GF-D8 (cell line): ENCODE measurements at regions not wholly inside any gene's neighbourhood (a gene's known extent, or its start where the extent isn't known, plus 50 kb on each side); places are given as distances from the start of the nearest gene placed in this dataset.

ENCODE experiments used
- DNase-seq: peaks from one replicate; lab custom pipeline; 2025; lab: John Stamatoyannopoulos, UW

DNA sequence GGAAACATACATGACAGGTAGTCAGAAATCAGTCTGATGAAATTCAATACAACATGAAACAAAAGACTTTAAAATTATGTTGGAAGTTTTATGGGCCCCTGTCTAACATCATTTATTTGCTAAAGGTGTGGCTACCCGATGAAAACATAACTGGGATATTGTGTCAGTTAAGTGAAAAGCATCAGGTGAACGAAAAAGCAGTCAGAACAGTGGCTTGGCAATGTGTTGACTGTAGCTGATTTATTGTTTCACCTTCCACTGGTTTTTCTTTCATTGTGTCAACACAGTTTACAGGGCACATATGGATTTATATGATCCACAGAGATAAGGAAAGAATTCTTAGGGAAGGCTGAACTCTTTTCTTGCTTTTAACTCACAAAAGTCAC, 429.6 kb upstream of the ZNF608 start:
- no peak for DNase-seq

DNA sequence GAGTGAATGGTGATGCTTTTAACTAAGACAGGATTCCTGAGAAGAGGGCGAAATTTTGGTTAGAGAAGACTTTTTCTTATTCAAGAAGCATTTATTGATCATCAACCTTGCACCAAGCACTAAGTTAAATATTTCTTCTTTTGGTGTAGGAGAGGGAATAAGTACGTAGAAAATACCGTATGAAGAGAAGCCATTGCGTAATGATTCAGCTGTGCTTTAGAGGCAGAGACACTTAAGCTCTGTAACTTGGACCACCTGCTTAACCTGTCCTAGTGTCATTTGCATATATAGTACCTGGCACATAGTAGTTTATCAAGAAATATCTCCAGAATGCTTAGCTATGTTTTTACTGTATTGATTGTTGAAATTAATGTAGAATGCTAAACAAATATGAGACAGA, 430.9 kb upstream of the ZNF608 start:
- DNase-seq: no peak

DNA sequence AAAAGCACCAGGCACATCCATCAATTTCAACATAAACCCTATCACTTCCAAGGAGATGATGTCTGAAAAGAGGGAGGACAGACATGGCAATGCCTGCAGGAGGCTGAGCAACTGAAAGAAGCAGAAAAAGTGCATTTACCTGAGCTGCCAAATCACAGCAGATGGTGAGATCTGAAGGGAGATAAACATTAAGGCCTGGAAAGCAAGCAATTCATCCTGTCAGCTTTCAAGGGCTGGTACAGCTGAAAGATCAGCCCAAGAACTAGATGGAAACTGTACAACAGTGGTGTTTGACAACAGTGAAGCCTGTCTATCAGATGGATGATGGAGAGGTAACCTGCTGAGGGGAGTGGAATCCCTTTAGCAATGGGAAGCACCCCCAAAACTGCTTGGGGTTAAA, 433.2 kb upstream of the ZNF608 start:
- no peak for DNase-seq

DNA sequence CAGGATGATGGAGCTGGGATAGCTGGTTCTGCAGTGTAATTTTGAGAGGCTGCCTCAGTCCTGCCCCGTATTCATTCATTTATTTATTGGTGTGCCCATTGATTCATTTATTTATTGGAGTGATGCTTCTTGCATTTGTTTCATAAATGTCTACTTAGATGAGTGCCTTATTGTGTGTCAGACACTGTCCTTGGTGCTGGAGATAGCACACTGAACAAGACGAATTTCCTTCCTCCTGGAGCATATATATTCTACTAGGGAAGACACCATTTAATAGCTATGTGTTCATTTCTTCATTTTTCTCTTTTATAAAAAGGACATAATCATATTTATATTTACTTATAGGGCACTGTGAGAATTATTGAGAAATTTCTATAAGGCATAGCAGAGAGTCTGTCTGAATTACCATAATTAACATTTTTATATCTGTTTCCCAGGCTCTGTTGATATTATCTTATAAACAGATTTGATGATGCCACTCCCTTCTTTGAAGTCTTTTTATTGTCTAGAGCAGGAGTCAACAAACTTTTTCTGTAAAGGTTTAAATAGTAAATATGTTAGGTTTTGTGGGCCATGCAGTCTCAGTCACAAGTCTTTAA, 433.9 kb upstream of the ZNF608 start:
- DNase-seq: no peak

DNA sequence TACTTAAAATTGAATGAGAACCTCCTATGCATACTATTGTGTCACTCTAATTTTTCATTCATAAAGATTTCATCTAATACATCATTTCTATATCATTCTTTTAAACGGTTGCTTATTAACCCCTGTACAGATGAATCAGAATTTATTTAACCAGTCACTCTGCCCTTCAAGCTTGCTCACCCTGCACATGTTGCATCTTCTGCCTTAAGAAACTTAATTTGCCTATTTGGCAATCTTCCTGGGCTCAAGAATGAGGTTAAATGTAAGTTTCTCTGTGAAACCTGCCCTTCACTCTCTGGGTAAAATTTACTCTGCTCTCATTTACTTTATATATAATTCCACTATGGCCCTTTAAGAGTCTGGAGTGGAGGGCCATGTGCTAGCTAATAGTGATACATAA, 434.7 kb upstream of the ZNF608 start:
- DNase-seq: no peak

DNA sequence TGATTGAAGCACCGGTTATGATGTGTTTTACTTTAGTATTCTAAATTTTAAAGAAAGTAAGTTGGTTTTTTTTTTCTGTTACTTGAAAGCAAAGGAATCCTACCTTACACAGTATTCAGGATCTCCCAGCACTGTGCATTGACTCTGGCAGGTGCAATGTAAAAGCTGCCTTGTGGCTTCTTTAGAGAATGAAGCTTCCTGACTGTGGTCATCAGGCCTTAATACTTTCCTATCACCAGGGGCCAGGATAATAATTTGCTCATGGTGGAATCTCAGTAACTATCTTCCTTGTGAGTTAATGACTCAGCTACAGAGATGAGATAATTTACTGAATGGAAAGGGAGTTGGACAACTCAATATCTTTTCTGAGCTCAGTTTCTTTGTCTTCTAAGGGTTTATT, 435.5 kb upstream of the ZNF608 start:
- DNase-seq: no peak

DNA sequence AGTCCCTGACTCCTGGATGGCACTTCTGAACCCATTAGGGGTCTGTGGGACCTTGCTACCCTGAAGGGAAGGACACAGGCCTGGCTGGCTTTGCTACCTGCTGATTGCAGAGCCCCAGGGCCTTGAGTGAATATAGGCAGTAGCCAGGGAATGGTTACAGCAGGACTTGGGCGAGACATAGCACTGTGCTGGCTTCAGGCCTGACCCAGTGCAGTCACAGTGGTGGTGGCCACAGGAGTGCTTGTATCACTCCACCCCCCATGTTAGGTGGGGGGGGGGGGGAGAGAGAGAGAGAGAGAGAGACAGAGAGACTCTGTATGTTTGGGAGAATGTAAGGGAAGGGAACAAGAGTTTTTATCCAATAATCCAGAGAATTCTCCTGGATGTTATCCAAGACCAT, 439.3 kb upstream of the ZNF608 start:
- no peak for DNase-seq

DNA sequence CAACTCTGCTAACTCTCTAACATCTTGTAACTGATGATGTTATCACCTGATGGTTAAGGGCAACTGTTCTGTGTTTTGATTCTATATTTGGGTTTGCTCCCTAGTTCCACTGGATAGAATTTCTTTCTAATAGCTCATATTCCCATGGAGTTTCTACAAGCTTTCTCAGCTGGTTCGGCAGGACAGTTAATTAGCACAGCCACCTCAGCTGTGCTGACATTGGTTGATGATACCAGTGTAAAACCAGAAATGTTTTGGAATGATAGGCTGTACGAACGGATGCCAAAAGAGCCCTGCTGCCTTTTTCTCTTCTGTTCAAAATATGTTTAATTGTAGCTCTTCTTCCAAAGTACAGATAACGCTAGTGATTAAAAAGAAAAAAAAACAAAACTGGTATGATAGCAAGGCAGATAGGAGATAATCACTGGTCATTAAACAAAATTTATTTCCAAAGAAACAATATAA, 440.5 kb upstream of the ZNF608 start:
- no peak for DNase-seq

DNA sequence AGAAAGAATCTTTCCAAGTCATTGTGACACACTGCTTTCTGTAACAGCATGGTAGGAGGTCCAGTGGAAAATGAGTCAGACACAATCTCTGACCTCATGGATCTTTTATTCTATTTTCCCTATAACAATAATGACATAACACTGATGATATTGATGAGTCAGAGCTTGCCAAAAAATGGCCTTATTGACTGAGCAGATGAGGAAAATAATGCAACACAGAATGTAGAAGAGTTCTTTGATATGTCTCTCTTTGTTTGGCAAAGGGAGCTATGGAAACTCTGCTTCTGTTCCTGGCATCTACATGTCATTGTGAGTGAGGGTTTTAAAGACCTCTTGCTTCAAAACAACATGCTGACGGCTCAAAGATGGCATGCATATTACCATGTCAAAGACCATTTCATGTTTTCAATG, 443.1 kb upstream of the ZNF608 start:
- DNase-seq: no peak

DNA sequence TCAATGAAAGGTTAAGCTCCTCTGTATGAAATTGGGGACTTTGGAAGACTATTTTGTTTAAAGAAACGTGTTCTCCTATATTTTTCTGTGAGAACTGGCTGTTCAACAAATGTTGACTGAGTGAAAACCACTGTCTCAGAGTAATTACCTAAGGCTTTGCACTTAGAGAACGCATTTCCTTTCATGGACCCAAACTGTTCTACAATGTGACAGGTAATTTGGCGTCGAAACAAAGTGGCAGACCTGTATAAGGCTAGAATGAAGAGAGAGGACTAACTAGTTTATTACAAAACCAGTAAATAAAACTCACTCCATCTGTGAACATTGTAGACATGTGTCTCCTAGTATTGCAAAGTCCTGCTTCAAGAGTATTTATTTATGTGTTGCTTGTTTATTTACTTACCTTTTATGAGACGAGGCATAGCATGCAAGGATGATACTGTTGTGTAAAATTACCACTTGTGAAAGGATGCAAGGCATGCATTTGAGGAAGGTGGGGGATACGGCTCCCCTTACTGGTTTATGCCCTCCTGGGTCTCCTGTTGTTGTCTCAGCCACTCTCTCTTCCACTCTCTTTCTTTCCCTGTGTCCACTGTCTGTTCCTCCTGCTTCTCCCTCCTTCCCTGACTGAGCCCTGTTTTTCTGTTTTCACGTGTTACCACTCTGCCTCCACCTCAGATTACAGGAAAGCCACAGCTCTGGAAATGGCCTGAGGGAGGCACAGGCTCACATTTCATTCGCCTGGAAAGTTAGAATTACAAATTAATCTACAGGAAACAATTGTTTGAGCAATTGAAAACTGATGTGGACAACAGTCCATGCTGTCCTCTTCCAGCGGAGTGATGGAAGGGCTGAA, 444.0 kb upstream of the ZNF608 start:
- DNase-seq: no peak

DNA sequence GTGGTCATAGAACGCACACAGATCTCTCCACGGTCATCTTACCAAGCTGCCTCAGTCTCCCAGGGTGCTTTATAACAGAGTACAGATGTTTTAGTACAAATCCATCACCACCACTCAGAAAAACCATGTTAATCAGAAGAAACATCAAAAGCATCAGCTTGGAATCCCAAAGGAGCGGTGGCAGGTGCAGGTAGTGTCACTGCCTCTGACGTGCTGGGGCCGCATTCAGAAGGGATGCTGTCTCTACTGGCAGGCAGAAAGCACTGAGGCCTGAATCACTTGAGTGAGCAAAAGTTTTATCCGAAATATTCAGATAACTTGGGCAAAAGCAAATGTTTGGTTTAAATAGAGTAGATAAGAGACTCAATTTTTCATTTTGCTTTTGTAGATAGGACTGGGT, 448.4 kb upstream of the ZNF608 start:
- DNase-seq: no peak

DNA sequence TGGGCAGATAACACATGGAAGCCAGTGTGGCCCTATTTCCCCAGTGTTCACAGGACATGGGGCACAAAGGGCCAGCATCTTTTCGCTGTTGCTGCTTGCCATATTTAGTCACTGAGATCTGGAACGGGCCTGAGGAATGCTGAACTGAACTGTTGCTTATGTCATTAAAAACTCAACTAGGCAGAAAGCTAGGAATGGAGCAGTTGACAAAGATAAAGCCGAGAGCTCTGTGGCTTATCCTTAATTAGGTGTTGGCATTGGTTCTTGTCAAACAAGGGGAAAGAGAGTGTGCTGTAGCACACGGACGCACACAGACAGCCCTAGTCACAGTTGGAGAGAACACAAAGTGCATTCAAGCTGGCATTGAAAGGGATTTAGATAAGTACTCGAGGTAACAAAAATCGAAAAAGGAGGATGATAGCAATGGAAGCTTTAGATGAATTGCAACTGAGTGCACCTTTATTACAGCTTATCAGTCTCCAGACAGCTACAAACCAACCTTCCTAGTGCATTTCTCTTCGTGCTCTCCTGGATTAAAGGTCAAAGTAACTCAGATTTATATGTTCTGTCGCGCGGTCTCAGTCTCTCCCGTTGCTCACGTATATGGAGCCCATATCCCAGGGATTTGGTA, 450.2 kb upstream of the ZNF608 start:
- DNase-seq: no peak

DNA sequence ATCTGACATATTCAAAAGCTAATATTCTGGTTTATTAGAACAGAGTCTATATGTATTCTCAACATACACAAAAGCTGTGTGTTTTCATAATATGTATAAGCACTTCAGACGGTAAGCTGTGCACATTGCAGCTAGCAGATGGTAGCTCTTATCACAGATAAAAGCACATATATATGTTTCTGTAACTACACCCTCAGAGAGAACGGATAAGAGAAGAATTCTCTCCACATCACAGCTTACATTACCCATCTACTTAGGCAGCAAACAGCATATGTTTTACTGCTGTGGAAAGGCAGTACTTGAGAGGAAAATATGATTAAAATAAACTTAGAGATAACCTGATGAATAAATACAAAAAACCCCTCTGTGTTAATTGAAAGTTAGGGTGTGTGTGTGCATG, 450.9 kb upstream of the ZNF608 start:
- DNase-seq: no peak

DNA sequence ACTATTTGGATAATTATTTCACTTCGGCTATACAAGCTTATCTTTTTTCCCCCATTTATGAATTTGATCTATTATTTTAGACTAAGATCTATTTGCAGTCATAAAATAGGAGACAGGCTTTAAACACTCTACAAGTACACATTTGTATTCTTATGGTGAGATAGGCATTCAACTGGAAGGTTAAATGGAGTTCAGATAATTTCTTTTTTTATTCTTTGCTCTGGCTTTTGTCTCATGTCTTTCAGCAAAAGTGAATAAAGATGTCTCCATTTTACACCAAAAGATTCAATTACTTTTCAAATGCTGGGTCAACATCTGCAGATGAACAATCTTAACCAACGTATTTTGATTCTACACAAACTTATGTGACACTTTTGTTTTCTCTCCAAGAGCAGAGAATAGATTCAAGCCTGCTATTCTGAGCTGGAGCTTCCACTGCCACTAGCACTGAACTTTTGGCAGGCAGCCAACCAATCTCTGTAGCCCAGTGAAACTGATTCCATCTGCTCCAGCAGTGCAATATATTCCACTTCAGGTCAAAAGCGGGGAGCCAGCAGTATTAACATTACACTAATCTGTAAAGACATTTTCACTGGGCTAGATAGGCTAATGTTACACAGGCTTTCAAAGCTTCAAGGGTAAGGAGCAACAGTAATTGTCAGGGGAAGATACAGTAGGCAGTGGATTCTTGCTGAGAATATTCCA, 452.0 kb upstream of the ZNF608 start:
- DNase-seq: no peak

DNA sequence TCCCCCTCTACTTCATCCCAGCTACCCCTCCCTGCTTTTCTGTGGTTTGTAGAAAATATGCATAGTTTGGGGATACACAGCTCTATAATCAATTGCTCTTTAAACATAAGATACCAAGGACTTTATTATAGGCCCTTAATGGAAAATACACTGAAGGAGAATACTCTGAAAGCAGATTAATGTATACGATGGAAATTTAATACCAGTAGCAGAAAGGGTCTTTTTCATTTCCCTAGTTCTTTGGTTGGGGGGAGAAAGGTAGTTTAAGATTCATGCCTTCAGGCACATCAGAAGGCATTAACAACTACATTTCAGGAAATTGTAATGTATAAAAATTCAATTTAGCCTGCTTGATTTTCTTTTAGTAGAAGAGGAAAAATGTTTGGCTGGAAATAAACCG, 452.9 kb upstream of the ZNF608 start:
- DNase-seq: no peak

DNA sequence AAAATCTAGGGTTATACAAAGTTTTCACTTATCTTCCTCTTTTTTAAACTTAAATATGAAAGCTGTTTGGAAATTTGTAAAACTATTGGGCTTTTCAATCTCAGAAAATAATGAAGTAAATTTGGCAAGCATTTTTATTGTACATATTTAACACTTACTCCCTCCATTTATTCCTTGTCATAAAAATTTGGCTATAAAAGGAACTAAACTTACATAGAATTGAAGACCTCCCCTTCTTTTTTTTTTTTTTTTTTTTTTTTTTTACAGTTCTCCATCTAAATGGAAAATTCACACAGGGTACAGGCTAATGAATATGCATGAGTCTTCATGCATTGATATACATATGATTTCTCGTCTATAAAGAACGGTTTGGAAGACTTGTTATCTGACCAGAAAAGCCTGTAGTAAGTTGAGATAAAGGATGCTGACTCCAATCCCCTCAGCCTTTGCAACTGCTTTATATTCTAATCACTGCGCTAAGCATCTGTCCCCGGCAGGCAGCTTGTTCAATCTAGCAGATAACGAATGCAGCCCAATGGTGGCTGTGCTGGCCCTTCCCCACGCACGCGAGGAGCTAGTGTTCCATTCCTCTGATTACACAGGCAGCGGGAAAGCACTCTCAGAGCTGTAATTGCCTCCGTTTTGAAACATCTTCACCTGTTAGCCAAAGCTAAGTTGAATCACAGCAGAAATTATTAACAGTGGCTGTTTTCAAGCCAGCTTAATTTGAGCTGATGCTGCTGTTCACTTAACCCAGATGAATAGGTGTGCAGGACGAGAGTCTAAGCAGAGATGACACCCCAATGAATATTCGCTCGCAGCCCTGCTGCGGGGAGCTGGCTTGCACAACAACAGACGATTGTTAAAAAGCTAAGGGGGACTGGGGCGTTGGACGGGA, 453.8 kb upstream of the ZNF608 start:
- DNase-seq: no peak

DNA sequence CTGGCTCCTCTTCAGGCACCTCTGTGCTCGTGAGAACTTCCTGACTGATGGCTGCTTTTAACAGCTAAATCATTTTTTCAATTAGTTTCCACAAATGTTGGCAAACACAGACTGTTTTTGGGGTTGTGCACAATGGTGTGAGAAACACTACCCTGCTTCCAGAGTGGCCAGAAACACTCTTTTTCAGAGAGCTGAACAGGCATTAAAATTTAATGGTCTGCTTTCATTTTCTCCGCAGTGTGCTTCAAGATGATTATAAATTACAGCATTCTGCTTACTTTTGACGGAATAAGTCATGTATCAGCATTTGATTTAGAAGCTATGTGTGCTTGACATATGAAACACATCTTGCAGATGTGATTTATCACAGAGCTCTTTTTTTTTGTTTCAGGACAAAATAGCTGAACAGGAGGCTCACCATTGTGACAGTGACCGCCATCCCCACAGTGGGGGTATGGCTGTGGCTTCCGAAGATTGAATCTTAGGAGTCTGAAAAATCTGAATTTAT, 454.5 kb upstream of the ZNF608 start:
- DNase-seq: no peak

DNA sequence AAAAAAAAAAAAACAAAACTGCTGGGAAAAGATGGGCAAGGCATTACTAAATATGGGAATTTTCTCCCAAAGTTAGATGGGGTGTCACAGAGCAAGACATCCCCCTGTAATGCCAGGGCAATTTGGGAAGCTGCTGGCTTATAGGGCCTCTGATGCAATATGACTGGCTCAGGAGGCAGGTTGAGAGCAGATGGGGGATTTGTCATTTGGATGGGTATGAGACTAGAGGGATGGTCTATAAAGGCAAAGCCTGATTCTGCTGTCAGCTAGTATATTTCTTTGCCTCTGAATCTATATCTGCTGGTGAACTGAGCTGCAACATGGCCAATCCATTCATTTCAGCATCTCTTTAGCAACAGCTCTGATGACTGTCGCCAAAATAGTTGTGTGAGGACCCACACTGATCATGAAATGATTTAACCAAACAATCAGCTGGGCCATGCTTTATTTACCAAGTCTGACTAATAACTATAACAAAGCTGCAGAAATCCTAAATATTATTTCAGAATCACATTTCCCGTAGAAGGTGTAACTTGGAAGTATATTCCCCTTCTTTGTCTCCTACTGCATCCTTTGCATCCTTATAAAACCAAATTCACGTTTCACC, 455.1 kb upstream of the ZNF608 start:
- DNase-seq: no peak

DNA sequence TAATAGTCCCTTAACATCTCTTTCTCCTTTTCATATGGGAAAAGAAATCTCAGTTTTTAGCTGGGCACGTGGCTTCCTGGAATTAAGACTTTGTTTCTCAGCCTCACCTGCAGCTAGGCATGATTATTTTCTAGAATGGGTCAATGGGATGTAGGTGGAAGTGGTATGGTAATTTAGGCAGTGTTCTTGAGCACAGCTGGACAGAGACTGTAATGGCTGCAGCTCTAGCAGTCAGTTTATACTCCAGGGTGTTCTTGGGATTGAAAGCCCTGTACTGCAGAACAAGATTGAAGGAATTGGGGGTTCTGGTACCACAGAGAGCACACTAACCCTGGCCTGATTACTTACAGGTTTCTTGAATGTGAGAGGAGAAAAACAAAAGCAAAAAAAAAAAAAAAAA, 455.9 kb upstream of the ZNF608 start:
- DNase-seq: no peak

DNA sequence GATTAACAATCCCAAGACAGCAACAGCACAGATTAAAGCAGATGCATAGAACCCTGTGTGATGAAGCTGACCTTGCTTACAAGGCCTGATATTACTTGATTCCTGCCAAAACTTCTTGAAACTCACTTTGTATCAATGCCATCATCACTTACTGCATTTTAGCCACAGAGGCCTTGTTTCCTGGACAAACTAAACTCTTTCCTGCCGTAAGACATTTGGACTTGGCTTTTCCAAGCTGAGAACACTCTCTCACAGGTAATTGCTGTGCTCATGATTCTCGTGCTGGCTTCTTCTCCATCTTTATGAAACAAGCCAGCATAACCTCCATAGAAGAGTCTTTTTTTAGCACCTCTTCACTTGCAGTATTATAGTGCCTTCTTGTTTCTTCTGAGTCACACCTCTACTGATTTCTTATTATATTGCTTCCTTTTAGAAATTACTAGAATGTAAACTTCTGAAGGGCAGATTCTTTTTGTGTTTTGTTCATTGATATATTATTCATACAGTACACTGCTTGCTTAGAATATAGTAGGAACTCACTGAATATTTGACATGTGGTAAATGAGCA, 456.5 kb upstream of the ZNF608 start:
- DNase-seq: no peak

DNA sequence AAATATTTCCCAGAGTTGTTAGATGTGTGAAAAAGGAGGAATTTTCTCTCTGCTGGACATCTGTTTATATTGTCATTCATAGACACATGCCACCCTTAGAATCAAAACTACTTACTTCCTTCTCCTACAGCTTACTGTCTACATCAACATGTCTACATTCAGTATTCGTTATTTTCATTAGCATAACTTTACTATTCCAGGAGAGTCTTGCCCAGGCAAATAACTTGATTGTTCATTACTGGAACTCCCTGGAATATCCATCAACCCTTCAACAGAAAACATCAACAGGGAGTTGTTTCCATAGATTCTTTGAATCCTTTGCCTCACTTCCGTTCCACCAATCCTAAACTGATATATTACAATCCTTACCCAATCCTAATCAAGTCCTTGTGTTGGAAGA, 457.5 kb upstream of the ZNF608 start:
- no peak for DNase-seq
